Ovary (tissue), 7 donors: ENCODE measurements at regions not wholly inside any gene's neighbourhood (a gene's known extent, or its start where the extent isn't known, plus 50 kb on each side); places are given as distances from the start of the nearest gene placed in this dataset.

Source experiments
- DNase-seq, 5 donors: peaks; one replicate each; pipeline ENCODE4 v3.0.0-alpha.2; 2019 to 2020
- H3K27ac ChIP-seq, 2 donors: fragments of 200-600 bp; one replicate each; pipeline versions ENCODE4 v1.5.1 to v1.8.0; 2019 to 2022
- H3K27me3 ChIP-seq: fragments of 200-600 bp; one replicate; pipeline ENCODE4 v1.8.0; 2022
- H3K36me3 ChIP-seq: fragments of 200-600 bp; sonication (generic); one replicate; pipeline ENCODE4 v1.5.1; 2019
- H3K4me1 ChIP-seq: one replicate; pipeline ENCODE4 v1.8.1; 2013; ENCODE audit warnings: mild to moderate bottlenecking, moderate library complexity; ENCODE audit not compliant: insufficient read depth
- H3K4me3 ChIP-seq: fragments of 200-600 bp; sonication (generic); one replicate; pipeline ENCODE4 v1.5.1; 2017
- H3K9me3 ChIP-seq, 2 donors: fragments of 200-600 bp in 1 of 2; sonication (generic) in 1 of 2; one replicate each; pipeline versions ENCODE4 v1.5.1 to v1.8.1; 2013 to 2019; ENCODE audit warnings: mild to moderate bottlenecking in 1 of 2, moderate library complexity in 1 of 2
- CTCF ChIP-seq, 3 donors: fragments of 450-650 bp in 2 of 3; fragments of 200-600 bp in 1 of 3; IDR thresholded peaks; one replicate each; pipeline versions ENCODE4 v1.5.1 to v1.8.0; 2016 to 2022; ENCODE audit warnings: antibody characterized with exemption in 3 of 3, mild to moderate bottlenecking in 1 of 3
- EP300 ChIP-seq: sonication (generic); formaldehyde crosslinking; IDR thresholded peaks from one replicate; pipeline ENCODE4 v1.6.1; 2017; ENCODE audit warnings: antibody characterized with exemption
- POLR2A ChIP-seq: fragments of 450-650 bp; IDR thresholded peaks from one replicate; pipeline ENCODE4 v1.6.1; 2017; ENCODE audit warnings: antibody characterized with exemption, mild to moderate bottlenecking, moderate library complexity
- WGBS, 3 donors: extraction: QIAGEN DNeasy Blood & Tissue Kit in 1 of 3; methylation state at CpG; one replicate each; pipeline versions ENCODE4 v1.1.5 to v1.1.7; 2013 to 2017; 5-methylcytosine and 5-hydroxymethylcytosine counted together
- intact Hi-C, 4 donors: fragments of 100-400 bp; cut with DNase I; formaldehyde crosslinking; loops; one replicate each; pipeline versions ENCODE4 v1.11.0 to v1.15.1; 2022 to 2023
- donor health status: DM: no; HTN: no; CAD: no; lungs with moderate emphysema.
- donor health status: DM: no; HTN: no; CAD: no.
- donor health status: Bipolar disorder and iron deficiency.
- donor health status: DM: no; HTN: no; CAD: no.
- donor health status: DM: yes; HTN: yes; CAD: no.

GRCh38 chr4:10811991-10812390, 127.4 kb upstream of the CLNK start:
- Histone ChIP-seq H3K4me1 (peaks cover 2% of the 10 kb centered on the region), H3K9me3 (peaks cover 0 to 3% of the 10 kb centered on the region in 2 donors), H3K27ac (no peak overlapping the region), H3K4me3 (no peak overlapping the region), H3K36me3 (no peaks in the 10 kb centered on the region), H3K27me3 (no peaks in the 10 kb centered on the region)
- WGBS, 3 donors, result 41 to 46% (median 41%) methylated on average over 4 of the region's 4 CpGs
- intact Hi-C loops, result no loop called here
- DNase-seq, result no peak
- TF ChIP-seq EP300, result no peak
- no peak for TF ChIP-seq CTCF (IDR thresholded peaks at IDR 0.05)
- no peak for TF ChIP-seq POLR2A

- 90 to 93% (median 93%) methylated on average over 7 of the region's 7 CpGs for WGBS, 3 donors
- H3K9me3 ChIP-seq, result peaks cover 0 to 3% of the 10 kb centered on the region in 2 donors
These were observed 125.8 kb upstream of the CLNK start for GRCh38 chr4:10810411-10810810.

GRCh38 chr4:10809905-10810304, 125.3 kb upstream of the CLNK start:
- H3K4me3 ChIP-seq, result no peak overlapping the region
- 93 to 96% (median 94%) methylated on average over 3 of the region's 3 CpGs for WGBS, 3 donors
- DNase-seq, result no peak
- intact Hi-C loops, result no loop called here
- TF ChIP-seq EP300 (no peak), CTCF (IDR thresholded peaks at IDR 0.05) (no peak), POLR2A (no peak)
- H3K27me3 ChIP-seq, result no peaks in the 10 kb centered on the region
- H3K9me3 ChIP-seq, result peaks cover 0 to 3% of the 10 kb centered on the region in 2 donors
- peaks cover 2% of the 10 kb centered on the region for H3K4me1 ChIP-seq
- no peak overlapping the region for H3K27ac ChIP-seq
- no peaks in the 10 kb centered on the region for H3K36me3 ChIP-seq

More at GRCh38 chr4:10810411-10810810, 125.8 kb upstream of the CLNK start:
- DNase-seq, result no peak
- intact Hi-C loops, result no loop called here
- no peaks in the 10 kb centered on the region for H3K36me3 ChIP-seq
- TF ChIP-seq CTCF (IDR thresholded peaks at IDR 0.05) (no peak), POLR2A (no peak), EP300 (no peak)
- H3K4me3 ChIP-seq, result no peak overlapping the region
- peaks cover 2% of the 10 kb centered on the region for H3K4me1 ChIP-seq
- no peak overlapping the region for H3K27ac ChIP-seq
- H3K27me3 ChIP-seq, result no peaks in the 10 kb centered on the region

- intact Hi-C loops, result no loop called here
- TF ChIP-seq POLR2A, result no peak
- no peak for TF ChIP-seq CTCF (IDR thresholded peaks at IDR 0.05)
- TF ChIP-seq EP300, result no peak
- H3K36me3 ChIP-seq, result no peaks in the 10 kb centered on the region
- no peaks in the 10 kb centered on the region for H3K27me3 ChIP-seq
- DNase-seq, result peak in 1 of 5 donors; percentile 23
- H3K4me1 ChIP-seq, result peaks cover 2% of the 10 kb centered on the region
- H3K9me3 ChIP-seq, result peaks cover 0 to 3% of the 10 kb centered on the region in 2 donors
- H3K27ac ChIP-seq, result no peak overlapping the region
- H3K4me3 ChIP-seq, result no peak overlapping the region
These were observed 124.0 kb upstream of the CLNK start for GRCh38 chr4:10808591-10808990.
